ENCODE measurements at regions not wholly inside any gene's neighbourhood (a gene's known extent, or its start where the extent isn't known, plus 50 kb on each side); places are given as distances from the start of the nearest gene placed in this dataset.

GRCh38 chr5:1955586-1955985, 72.9 kb upstream of the IRX4 start:
- TF ChIP-seq POLR2AphosphoS5 (IDR thresholded peaks at IDR 0.05) = no peak
- no peak for TF ChIP-seq CTCF (IDR thresholded peaks at IDR 0.05; ENCODE audit: poor library complexity, severe bottlenecking)
- TF ChIP-seq EZH2 (IDR thresholded peaks at IDR 0.05; ENCODE audit: borderline replicate concordance, insufficient read depth, low read length, poor library complexity, severe bottlenecking) = no peak
- no peak for TF ChIP-seq SMC3 (conservative IDR thresholded peaks at IDR 0.05; ENCODE audit: poor library complexity)
- TF ChIP-seq REST (IDR thresholded peaks at IDR 0.05; ENCODE audit: borderline replicate concordance) = no peak
- TF ChIP-seq RAD21 (conservative IDR thresholded peaks at IDR 0.05) = no peak
- no peak for TF ChIP-seq EP300 (conservative IDR thresholded peaks at IDR 0.05; ENCODE audit: poor library complexity, severe bottlenecking)
- no peak for TF ChIP-seq TAF1 (IDR thresholded peaks at IDR 0.05; ENCODE audit: low read depth)
- no peak for TF ChIP-seq MXI1 (conservative IDR thresholded peaks at IDR 0.05; ENCODE audit: poor library complexity, severe bottlenecking)

Measured in neural cell (in vitro differentiated cells).